Breast epithelium (tissue), 4 donors: ENCODE measurements at regions not wholly inside any gene's neighbourhood (a gene's known extent, or its start where the extent isn't known, plus 50 kb on each side); places are given as distances from the start of the nearest gene placed in this dataset.
"Not testable (repeated sequence)": the region's sequence is repeated elsewhere in the genome, so short reads cannot be mapped to it uniquely, and the experiment has no call there.

Source experiments
- DNase-seq, 2 donors: peaks; one replicate each; pipeline ENCODE4 v3.0.0-alpha.2; 2019; ENCODE audit warnings: low spot score in 2 of 2
- H3K27ac ChIP-seq, 2 donors: fragments of 200-600 bp; sonication (generic) in 1 of 2; one replicate each; pipeline ENCODE4 v1.5.1; 2016 to 2019; ENCODE audit warnings: mild to moderate bottlenecking in 1 of 2
- H3K27me3 ChIP-seq, 2 donors: fragments of 200-600 bp; sonication (generic) in 1 of 2; one replicate each; pipeline versions ENCODE4 v1.5.1 to v1.6.0; 2017 to 2019; ENCODE audit warnings: control low read depth in 1 of 2, mild to moderate bottlenecking in 1 of 2
- H3K36me3 ChIP-seq: fragments of 200-600 bp; one replicate; pipeline ENCODE4 v1.5.1; 2019
- H3K4me1 ChIP-seq, 2 donors: fragments of 200-600 bp; sonication (generic); one replicate each; pipeline ENCODE4 v1.5.1; 2016 to 2019; ENCODE audit warnings: control low read depth in 1 of 2
- H3K4me3 ChIP-seq, 3 donors: fragments of 200-600 bp; sonication (generic); 1 replicate in 2 of 3; 2 replicates in 1 of 3; pipeline ENCODE4 v1.5.1; 2016 to 2019; ENCODE audit warnings: mild to moderate bottlenecking in 3 of 3, moderate library complexity in 2 of 3
- H3K9me3 ChIP-seq, 2 donors: fragments of 200-600 bp; sonication (generic) in 1 of 2; one replicate each; pipeline ENCODE4 v1.5.1; 2016 to 2019; ENCODE audit warnings: control low read depth in 1 of 2
- POLR2A ChIP-seq: fragments of 450-650 bp; IDR thresholded peaks from one replicate; pipeline ENCODE4 v1.6.1; 2016; ENCODE audit warnings: antibody characterized with exemption, mild to moderate bottlenecking, moderate library complexity
- POLR2AphosphoS5 ChIP-seq, 3 donors: sonication (generic); formaldehyde crosslinking; IDR thresholded peaks; one replicate each; pipeline ENCODE4 v1.6.1; 2017; ENCODE audit warnings: antibody characterized with exemption in 3 of 3
- intact Hi-C: fragments of 100-400 bp; cut with DNase I; formaldehyde crosslinking; loops from one replicate; pipeline ENCODE4 v1.15.1; 2023; ENCODE audit warnings: low total_unique reads
- TF ChIP-seq, protein P1 (sequence below), 3 donors: fragments of 450-650 bp; IDR thresholded peaks; one replicate each; pipeline ENCODE4 v1.5.1; 2016 to 2017; ENCODE audit warnings: antibody characterized with exemption in 3 of 3, mild to moderate bottlenecking in 3 of 3, moderate library complexity in 3 of 3

DNA sequence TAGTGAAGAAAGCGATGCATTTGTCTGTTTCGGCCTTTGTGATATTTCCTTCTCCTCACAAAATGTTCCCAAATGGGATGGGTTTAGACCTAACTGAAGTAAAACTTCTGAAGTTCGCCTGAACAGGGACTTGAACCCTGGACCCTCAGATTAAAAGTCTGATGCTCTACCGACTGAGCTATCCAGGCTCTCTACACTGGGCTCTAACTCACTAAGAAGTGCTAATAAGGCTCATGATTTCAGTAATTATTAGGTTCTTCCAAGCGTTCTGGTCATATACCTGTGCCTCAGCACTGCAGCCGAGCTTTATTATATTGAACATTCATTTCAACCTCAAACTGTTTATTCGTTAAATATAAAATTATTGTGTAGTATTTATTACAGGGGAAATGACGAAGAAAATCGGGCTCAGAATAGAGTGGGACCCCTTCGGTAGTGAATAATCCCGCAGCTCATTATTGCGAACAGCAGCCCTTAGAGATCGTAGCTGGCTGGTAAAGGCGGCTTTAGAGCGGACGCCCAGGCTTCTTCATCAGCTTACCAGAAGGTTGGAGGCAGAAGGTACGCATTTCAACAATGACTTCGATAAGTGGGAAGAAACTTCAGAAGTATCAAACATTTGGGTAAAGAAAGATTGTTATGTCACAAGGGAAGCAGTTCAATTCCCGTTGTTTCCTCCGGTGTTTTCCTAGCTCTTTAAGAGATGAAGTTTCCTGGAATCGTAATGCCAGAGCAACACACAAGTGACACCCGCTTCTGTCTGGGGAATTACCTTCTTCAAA, 119.0 kb upstream of the ZNF184 start:
- DNase-seq = no peak
- Histone ChIP-seq H3K36me3 (no peaks in the 10 kb centered on the region), H3K27ac (no peak overlapping the region), H3K27me3 (peaks cover 0 to 81% of the 10 kb centered on the region in 2 donors), H3K4me1 (no peaks in the 10 kb centered on the region), H3K9me3 (no peaks in the 10 kb centered on the region), H3K4me3 (peak overlapping the region in 1 of 3 donors; percentile 19)
- TF ChIP-seq POLR2AphosphoS5 (IDR thresholded peaks at IDR 0.05) (no peak), POLR2A (no peak)
- TF ChIP-seq, protein P1, sequence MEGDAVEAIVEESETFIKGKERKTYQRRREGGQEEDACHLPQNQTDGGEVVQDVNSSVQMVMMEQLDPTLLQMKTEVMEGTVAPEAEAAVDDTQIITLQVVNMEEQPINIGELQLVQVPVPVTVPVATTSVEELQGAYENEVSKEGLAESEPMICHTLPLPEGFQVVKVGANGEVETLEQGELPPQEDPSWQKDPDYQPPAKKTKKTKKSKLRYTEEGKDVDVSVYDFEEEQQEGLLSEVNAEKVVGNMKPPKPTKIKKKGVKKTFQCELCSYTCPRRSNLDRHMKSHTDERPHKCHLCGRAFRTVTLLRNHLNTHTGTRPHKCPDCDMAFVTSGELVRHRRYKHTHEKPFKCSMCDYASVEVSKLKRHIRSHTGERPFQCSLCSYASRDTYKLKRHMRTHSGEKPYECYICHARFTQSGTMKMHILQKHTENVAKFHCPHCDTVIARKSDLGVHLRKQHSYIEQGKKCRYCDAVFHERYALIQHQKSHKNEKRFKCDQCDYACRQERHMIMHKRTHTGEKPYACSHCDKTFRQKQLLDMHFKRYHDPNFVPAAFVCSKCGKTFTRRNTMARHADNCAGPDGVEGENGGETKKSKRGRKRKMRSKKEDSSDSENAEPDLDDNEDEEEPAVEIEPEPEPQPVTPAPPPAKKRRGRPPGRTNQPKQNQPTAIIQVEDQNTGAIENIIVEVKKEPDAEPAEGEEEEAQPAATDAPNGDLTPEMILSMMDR (IDR thresholded peaks at IDR 0.05) = no peak
- intact Hi-C loops = no loop called here

DNA sequence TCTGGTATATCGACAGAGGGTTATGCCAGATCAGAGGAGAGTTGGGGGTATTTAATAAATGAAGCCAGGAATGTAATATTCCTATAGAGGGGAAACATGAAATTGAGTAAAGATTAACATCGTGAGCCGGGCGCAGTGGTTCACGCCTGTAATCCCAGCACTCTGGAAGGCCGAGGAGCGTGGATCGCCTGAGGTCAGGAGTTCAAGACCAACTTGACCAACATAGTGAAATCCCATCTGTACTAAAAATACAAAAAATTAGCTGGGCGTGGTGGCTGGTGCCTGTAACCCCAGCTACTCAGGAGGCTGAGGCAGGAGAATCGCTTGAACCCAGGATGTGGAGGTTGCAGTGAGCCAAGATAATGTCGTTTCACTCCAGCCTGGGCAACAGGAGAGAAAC, 112.4 kb upstream of the ZNF184 start:
- H3K27me3 ChIP-seq = peaks cover 0 to 62% of the 10 kb centered on the region in 2 donors
- H3K36me3 ChIP-seq, H3K4me3 ChIP-seq, H3K4me1 ChIP-seq, intact Hi-C loops, H3K27ac ChIP-seq, H3K9me3 ChIP-seq, DNase-seq: not testable (repeated sequence)

DNA sequence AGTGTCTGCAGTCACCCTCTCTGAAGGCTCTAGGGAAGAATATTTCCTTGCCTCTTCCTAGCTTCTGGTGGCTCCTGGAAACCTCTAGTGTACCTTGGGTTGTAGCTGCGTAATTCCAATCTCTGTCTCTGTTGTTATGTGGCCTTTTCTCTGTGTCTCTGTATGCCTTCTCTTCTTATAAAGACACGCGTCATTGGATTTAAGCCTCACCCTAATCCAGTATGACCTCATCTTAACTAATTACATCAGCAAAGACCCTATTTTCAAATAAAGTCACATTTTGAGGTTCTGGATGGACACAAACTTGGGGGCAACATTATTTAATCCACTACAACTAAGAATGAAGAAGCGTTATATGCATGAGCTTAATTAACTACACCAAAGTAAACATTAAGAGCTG, 111.4 kb upstream of the ZNF184 start:
- intact Hi-C loops = no loop called here

DNA sequence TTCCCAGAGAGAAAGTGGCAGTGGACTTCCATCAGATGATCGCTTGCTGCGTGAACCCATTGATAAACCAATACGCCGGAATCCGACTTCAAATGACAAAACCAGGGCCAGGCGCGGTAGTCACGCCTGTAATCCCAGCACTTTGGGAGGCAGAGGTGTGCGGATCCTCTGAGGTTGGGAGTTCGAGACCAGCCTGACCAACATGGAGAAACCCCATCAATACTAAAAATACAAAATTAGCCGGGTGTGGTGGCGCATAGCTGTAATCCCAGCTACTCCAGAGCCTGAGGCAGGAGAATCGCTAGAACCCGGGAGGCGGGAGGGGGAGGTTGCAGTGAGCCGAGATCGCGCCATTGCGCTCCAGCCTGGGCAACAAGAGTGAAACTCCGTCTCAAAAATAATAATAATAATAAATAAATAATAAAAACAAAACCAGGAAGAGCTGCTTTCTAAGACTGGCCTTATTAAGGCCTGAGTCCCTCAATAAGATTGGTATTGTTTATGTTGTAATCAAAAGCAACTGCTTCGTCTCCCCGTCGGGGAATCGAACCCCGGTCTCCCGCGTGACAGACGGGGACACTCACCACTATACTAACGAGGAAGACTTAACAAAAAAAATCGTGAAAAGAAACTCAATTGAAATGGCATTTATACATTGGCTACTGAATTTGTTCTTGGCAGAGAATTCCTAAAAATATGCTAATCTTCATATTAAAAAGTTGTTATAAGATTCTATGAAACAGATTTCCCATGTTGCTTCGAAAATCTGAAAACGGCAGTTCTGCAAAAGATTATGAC, 110.2 kb upstream of the ZNF184 start:
- Histone ChIP-seq H3K27ac (no peak overlapping the region), H3K4me1 (no peaks in the 10 kb centered on the region), H3K36me3 (no peaks in the 10 kb centered on the region), H3K9me3 (peaks cover 0 to 6% of the 10 kb centered on the region in 2 donors), H3K4me3 (no peak overlapping the region), H3K27me3 (peaks cover 0 to 59% of the 10 kb centered on the region in 2 donors)
- no peak for DNase-seq
- TF ChIP-seq POLR2A = no peak
- no peak for TF ChIP-seq POLR2AphosphoS5 (IDR thresholded peaks at IDR 0.05)
- TF ChIP-seq, protein P1 (IDR thresholded peaks at IDR 0.05) = no peak
- intact Hi-C loops = no loop called here

More for the DNA sequence above, 111.4 kb upstream of the ZNF184 start:
- TF ChIP-seq, protein P1 (IDR thresholded peaks at IDR 0.05) = no peak
- TF ChIP-seq POLR2A = no peak
- no peak for TF ChIP-seq POLR2AphosphoS5 (IDR thresholded peaks at IDR 0.05)
- no peaks in the 10 kb centered on the region for H3K36me3 ChIP-seq
- peaks cover 0 to 67% of the 10 kb centered on the region in 2 donors for H3K27me3 ChIP-seq
- no peaks in the 10 kb centered on the region for H3K4me1 ChIP-seq
- no peak overlapping the region for H3K27ac ChIP-seq
- DNase-seq = no peak
- H3K4me3 ChIP-seq = no peak overlapping the region
- peaks cover 0 to 6% of the 10 kb centered on the region in 2 donors for H3K9me3 ChIP-seq

DNA sequence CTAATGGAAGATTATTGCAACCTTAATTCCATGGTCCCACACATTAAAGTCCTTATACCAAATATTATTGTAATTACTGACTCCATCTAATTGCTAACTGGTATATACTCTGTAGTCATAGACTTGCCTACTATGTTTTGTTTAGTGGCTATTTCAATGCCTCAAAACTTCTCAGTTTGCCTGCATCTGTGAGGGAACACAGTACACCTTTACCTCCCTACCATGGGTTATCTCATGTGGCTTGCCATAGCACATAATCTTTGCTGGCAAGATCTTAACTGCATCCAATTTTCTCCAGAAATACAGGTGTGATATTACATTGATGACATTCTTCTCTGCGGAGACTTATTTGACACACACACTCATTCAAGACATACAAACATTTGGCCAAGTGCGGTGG, 107.1 kb upstream of the ZNF184 start:
- H3K4me1 ChIP-seq = no peaks in the 10 kb centered on the region
- no peak for DNase-seq
- H3K4me3 ChIP-seq = no peak overlapping the region
- H3K27me3 ChIP-seq = peaks cover 0 to 43% of the 10 kb centered on the region in 2 donors
- TF ChIP-seq, protein P1 (IDR thresholded peaks at IDR 0.05) = no peak
- no peak for TF ChIP-seq POLR2A
- TF ChIP-seq POLR2AphosphoS5 (IDR thresholded peaks at IDR 0.05) = no peak
- H3K27ac ChIP-seq = no peak overlapping the region
- intact Hi-C loops = no loop called here
- H3K36me3 ChIP-seq = no peaks in the 10 kb centered on the region
- peaks cover 0 to 6% of the 10 kb centered on the region in 2 donors for H3K9me3 ChIP-seq
